Activated T-helper 17 cell treated with anti-CD3 and anti-CD28 coated beads, Interleukin-2, amount 50 U/mL, for 72 hours (primary cell): ENCODE measurements at regions not wholly inside any gene's neighbourhood (a gene's known extent, or its start where the extent isn't known, plus 50 kb on each side); places are given as distances from the start of the nearest gene placed in this dataset.

Source experiments
- ATAC-seq: fragments of 150-1000 bp; cut with Tn5 transposase; replicated peaks from 2 replicates; pipeline ENCODE4 v1.10.0; 2021; ENCODE audit warnings: mild to moderate bottlenecking, moderate library complexity
- H3K27ac Mint-ChIP-seq: one replicate; pipeline ENCODE4 v1.8.0; 2022; ENCODE audit warnings: mixed read lengths
- H3K27me3 Mint-ChIP-seq: one replicate; pipeline ENCODE4 v1.8.0; 2022; ENCODE audit warnings: mixed read lengths
- H3K36me3 Mint-ChIP-seq: one replicate; pipeline ENCODE4 v1.8.0; 2022; ENCODE audit warnings: low read depth, mild to moderate bottlenecking, mixed read lengths
- H3K4me1 Mint-ChIP-seq: one replicate; pipeline ENCODE4 v1.8.0; 2022; ENCODE audit warnings: mixed read lengths
- H3K4me3 Mint-ChIP-seq: one replicate; pipeline ENCODE4 v1.8.0; 2022; ENCODE audit warnings: mild to moderate bottlenecking, mixed read lengths
- H3K9me3 Mint-ChIP-seq: one replicate; pipeline ENCODE4 v1.8.0; 2022; ENCODE audit warnings: mixed read lengths

DNA sequence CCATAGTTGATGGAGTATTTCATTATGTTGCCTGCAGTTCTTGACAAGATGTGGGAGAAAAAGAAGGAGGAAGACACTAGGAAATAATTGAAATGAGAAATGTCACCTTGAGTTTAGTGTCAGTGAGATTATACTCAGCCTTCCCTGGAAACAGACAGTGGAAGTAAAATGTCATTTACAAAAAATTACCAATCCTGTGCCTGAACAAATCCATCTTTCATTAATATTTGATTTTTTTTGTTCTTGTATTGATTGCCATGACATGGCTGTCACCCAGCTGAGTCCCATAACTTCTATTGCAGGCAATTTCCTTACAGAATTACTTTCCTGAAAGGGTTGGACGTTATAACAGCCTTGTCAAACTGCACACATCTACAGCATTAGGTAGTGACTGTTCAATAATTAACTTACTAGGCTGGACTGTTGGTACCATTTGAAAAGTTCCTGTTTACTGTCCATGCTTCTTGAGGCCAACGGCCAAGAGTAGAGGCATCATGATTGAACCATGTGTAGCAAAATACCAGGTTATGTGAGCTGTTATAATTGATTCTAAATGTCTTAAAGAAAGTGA, 572.2 kb upstream of the LMCD1 start:
- Mint-ChIP-seq H3K36me3 (no peaks in the 10 kb centered on the region), H3K27me3 (no peaks in the 10 kb centered on the region), H3K9me3 (no peaks in the 10 kb centered on the region), H3K27ac (no peak overlapping the region), H3K4me3 (no peak overlapping the region), H3K4me1 (no peaks in the 10 kb centered on the region)
- no peak for ATAC-seq

DNA sequence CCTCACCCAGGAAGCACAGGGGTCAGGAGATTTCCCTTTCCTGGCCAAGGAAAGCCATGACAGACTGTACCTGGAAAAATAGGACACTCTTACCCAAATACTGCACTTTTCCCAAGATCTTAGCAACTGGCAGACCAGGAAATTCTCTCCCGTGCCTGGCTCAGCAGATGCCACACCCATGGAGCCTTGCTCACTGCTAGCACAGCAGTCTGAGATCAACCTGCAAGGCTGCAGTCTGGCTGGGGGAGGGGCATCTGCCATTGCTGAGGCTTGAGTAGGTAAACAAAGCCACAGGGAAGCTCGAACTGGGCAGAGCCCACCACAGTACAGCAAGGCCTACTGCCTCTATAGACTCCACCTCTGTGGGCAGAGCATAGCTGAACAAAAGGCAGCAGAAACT, 567.3 kb upstream of the LMCD1 start:
- Mint-ChIP-seq H3K9me3 (peaks cover 8% of the 10 kb centered on the region), H3K27me3 (no peaks in the 10 kb centered on the region), H3K27ac (no peak overlapping the region), H3K4me1 (no peaks in the 10 kb centered on the region), H3K36me3 (no peaks in the 10 kb centered on the region), H3K4me3 (no peak overlapping the region)
- ATAC-seq = no peak

DNA sequence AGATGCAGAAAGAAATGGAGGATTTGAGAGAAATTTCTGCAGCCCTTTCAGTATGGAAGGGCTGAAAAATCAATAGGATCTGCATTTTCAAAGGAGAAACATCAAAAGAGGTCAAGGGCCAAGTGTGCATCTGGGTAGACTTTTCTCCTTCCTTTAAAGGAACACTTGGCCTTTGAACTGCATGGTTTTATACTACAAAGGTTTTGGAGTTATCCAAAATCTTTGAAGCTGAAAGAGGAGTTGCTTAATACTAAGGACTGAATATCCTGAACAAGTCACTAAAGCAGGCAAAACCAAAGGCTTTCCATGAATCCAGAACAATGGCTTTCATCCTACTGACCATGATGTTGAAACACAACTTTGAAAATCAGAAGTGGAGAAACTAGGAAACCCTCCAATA, 553.7 kb upstream of the LMCD1 start:
- ATAC-seq = no peak
- Mint-ChIP-seq H3K4me1 (no peaks in the 10 kb centered on the region), H3K9me3 (peaks cover 7% of the 10 kb centered on the region), H3K4me3 (no peak overlapping the region), H3K27me3 (no peaks in the 10 kb centered on the region), H3K27ac (no peak overlapping the region), H3K36me3 (no peaks in the 10 kb centered on the region)

DNA sequence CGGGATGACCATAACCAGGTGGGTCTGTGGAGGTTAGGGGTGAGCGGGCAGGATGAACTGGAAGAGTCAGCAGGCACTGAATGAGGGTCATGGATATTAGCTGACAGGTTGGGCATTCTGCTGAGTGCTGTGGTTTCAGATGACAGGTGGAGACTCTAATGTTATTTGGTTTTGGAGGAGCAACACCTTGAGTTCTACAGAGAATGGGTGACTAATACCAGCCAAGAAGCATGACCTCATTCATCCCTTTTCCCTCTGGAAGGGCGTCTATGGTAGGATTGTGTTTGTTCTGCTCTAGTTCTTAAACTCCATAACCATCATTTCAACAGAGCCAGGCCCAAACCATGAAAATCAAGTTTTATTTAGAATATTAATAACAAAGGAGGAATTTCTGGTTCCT, 550.7 kb upstream of the LMCD1 start:
- Mint-ChIP-seq H3K36me3 (no peaks in the 10 kb centered on the region), H3K4me1 (no peaks in the 10 kb centered on the region), H3K27ac (no peak overlapping the region), H3K27me3 (no peaks in the 10 kb centered on the region), H3K4me3 (no peak overlapping the region), H3K9me3 (peaks cover 3% of the 10 kb centered on the region)
- no peak for ATAC-seq

DNA sequence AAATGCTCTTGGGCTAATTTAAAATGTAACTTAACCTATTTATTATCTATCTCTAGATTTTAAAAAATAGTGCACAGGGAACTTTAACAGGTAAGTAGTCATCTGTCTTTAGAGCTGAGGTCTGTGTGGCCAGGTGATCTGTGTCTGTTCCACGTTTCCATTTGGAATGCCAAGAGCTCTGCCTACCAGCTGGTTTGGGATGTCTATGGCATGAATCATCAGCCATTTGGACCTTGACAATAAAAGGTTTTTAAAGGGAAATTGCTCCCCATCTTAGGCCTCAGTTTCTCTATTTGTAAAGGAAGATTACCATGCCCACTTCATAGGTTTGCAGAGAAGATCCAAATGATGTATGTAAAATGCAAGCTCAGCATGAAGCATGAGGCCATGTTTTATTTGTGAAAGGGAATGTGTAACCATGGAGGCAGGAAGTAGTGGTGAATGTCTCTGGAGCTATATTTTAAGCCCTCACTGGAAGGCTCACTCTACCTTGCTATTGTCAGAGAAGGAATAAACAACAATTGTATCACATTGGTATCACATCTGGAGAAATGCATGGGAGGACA, 548.1 kb upstream of the LMCD1 start:
- Mint-ChIP-seq H3K27me3 (no peaks in the 10 kb centered on the region), H3K4me1 (no peaks in the 10 kb centered on the region), H3K36me3 (no peaks in the 10 kb centered on the region), H3K27ac (no peak overlapping the region), H3K4me3 (no peak overlapping the region), H3K9me3 (no peaks in the 10 kb centered on the region)
- ATAC-seq = no peak

DNA sequence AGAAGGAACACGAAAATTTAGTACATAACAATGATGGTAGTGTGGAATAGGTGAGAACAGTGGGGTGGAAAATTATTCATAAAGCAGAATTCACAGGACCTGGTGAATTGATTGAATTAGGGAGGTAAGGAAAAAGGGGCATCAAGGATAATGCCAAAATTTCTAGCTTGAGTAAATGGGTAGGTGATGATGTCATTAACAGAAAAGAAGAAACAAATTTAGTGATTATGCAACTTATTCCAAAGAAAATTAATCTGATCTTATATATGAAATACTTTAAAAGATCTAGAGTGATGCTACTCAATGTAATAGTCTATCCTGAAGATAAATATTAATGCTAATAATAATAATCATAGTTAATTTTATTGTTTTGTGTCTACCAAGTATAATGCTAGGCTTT, 544.6 kb upstream of the LMCD1 start:
- Mint-ChIP-seq H3K27ac (no peak overlapping the region), H3K27me3 (peaks cover 5% of the 10 kb centered on the region), H3K36me3 (no peaks in the 10 kb centered on the region), H3K9me3 (peaks cover 6% of the 10 kb centered on the region), H3K4me3 (no peak overlapping the region), H3K4me1 (no peaks in the 10 kb centered on the region)
- no peak for ATAC-seq

DNA sequence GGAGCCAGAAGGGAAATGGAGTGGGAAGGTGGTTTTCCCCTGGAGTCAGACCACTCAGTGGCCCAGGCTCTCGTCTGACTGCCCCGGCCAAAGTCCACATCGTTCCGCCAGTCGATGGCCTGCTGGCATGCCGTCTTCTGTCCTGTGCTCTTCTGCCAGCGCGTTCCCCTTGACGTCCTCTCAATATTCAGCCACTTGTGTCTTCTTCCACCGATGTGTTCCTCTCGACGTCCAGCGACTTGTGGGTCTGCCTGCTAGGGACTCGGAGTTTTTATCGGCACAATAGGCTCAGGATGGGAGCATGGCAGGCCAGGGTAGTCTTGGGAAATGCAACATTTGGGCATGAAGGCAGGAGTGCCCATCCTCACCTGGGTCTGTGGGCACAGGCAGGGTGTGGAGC, 542.5 kb upstream of the LMCD1 start:
- no peak overlapping the region for H3K27ac Mint-ChIP-seq
- no peaks in the 10 kb centered on the region for H3K36me3 Mint-ChIP-seq
- no peak for ATAC-seq
- peaks cover 5% of the 10 kb centered on the region for H3K27me3 Mint-ChIP-seq
- peaks cover 6% of the 10 kb centered on the region for H3K9me3 Mint-ChIP-seq
- no peak overlapping the region for H3K4me3 Mint-ChIP-seq
- H3K4me1 Mint-ChIP-seq = no peaks in the 10 kb centered on the region

DNA sequence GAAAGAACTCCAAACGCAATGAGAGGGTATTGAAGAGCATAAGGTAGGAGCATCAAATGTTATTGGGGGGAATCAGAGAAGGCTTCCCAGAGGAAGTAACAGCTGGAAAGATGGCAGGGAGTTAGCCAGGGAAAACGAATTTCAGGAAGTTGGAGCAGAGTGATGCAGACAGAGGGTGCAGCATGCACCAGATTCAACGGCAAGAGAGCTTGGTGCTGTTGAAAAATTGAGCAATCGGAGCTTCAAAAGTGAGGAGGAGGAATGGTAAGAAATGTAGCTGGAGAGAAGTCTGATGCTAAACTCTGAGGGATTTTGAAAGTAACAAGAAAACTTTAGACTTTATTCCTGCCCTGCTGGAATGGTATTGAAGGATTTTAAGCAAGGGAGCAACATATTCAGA, 541.0 kb upstream of the LMCD1 start:
- no peaks in the 10 kb centered on the region for H3K36me3 Mint-ChIP-seq
- no peak overlapping the region for H3K4me3 Mint-ChIP-seq
- H3K27ac Mint-ChIP-seq = no peak overlapping the region
- no peak for ATAC-seq
- peaks cover 6% of the 10 kb centered on the region for H3K9me3 Mint-ChIP-seq
- no peaks in the 10 kb centered on the region for H3K4me1 Mint-ChIP-seq
- peaks cover 5% of the 10 kb centered on the region for H3K27me3 Mint-ChIP-seq

DNA sequence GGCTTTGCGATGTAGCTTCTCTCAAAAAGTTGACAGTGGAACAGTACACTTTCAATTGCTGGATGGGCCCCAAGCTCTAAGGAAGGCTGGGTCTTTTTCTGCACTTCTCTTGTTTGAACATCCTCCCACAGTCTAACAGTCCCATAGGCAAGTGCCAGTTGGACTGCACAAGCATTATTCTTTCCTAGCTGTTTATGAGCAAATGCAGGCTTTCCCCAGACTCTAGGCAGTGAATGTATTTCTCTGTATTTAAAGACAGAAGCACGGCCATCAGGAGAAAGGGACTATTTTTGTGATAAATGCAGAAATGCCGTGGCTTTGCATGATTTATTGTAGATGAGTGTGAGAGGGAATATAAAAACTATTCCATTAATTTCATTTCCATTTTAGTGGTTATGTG, 539.3 kb upstream of the LMCD1 start:
- ATAC-seq = no peak
- Mint-ChIP-seq H3K27ac (no peak overlapping the region), H3K4me1 (no peaks in the 10 kb centered on the region), H3K36me3 (no peaks in the 10 kb centered on the region), H3K9me3 (peaks cover 6% of the 10 kb centered on the region), H3K4me3 (no peak overlapping the region), H3K27me3 (peaks cover 5% of the 10 kb centered on the region)

DNA sequence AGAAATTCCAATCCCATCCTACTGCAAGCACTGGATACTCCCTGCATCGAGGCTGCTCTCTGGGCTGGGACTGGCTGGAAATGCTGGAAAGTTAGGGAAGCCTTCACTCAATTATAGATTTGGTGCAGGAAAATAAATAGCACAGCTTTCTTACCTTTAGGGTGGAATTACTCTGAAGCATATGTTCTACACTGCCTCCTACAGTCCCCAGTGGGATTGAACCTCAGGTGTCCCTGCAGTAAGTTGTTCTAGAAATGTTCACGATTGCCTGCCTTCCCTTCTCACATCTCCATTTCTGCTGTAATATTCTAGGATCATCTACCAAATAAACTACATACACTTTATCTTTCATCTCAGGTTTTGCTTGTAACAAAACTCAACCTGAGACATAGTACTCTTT, 536.7 kb upstream of the LMCD1 start:
- no peaks in the 10 kb centered on the region for H3K4me1 Mint-ChIP-seq
- no peaks in the 10 kb centered on the region for H3K36me3 Mint-ChIP-seq
- H3K27me3 Mint-ChIP-seq = peaks cover 5% of the 10 kb centered on the region
- H3K27ac Mint-ChIP-seq = no peak overlapping the region
- H3K4me3 Mint-ChIP-seq = no peak overlapping the region
- no peak for ATAC-seq
- peaks cover 6% of the 10 kb centered on the region for H3K9me3 Mint-ChIP-seq

DNA sequence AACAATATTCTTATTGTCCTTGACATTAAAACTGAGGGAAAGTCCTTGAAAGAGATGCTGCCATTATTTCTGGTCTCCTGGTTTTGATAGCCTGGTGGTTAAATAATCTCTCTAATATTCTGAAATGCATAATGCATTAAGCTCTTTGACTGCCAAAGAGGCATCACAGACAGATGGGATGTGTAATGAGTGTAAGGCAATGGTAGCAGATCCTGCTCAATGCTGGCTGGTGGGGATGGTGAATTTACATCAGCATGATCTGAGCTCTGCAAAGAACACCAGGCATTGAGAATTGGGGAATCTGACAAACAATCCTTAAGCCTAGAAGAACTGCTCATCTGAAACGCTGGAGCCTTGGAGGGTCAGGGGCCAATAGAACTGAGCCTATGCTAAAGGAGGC, 528.6 kb upstream of the LMCD1 start:
- Mint-ChIP-seq H3K9me3 (no peaks in the 10 kb centered on the region), H3K27ac (no peak overlapping the region), H3K36me3 (no peaks in the 10 kb centered on the region), H3K27me3 (no peaks in the 10 kb centered on the region), H3K4me1 (no peaks in the 10 kb centered on the region), H3K4me3 (no peak overlapping the region)
- ATAC-seq = no peak

DNA sequence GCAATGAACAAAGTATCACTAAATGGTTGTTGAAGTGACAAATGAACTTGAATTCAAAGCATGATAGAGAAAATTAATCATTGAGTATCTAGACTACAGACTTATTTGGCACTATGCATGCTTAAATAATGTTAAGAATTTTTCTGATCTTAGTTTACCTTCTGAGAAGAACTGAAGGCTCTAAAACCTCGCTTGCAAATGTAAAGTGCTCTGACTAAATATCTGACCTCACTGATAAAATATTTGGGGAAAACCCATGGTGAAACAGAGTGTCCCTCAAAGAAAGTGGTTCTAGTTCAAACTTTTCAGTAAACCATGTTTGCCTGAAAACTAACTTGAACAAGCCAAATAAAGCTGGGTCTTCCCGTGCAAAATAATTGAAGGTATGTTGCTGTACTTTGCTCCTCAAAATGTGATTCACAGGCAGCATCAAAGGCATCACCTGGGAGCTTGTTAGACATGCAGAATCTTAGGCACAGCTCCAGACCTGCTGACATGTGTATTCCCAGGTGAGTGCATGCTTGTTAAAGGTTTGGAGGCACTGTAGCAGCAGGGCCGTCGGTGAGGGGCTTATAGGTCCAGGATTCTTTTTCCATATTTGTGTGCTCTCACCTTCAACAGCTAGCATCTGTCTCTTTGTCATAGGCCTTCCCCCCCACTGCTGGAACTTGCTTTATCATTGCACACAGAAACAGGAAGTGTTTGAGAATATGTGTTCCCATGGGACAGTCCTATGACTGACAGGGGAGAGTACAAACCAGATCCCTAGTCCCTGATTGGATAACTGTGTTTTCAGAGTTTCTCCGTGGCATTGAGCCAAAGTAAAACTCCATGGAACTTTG, 524.2 kb upstream of the LMCD1 start:
- Mint-ChIP-seq H3K27me3 (no peaks in the 10 kb centered on the region), H3K4me3 (no peak overlapping the region), H3K4me1 (no peaks in the 10 kb centered on the region), H3K9me3 (no peaks in the 10 kb centered on the region), H3K27ac (no peak overlapping the region), H3K36me3 (no peaks in the 10 kb centered on the region)
- ATAC-seq = no peak

DNA sequence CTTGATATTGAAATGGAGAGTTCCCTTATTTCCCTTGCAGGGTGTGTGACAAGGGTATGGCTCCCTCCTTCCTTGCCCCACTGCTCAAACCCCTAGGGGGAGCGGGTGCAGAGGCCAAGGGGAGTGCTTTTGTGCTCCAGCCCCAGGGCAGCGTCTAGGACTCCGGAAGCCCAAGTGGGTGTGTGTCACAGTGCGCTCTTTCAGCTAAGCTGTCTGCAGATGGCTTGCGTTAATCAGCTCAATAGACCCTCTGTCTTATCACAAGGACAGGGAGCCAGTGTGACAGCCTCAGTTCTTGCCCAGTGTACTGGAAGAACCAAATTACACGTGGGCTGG, 523.6 kb upstream of the LMCD1 start:
- H3K36me3 Mint-ChIP-seq = no peaks in the 10 kb centered on the region
- no peak overlapping the region for H3K27ac Mint-ChIP-seq
- no peak overlapping the region for H3K4me3 Mint-ChIP-seq
- H3K9me3 Mint-ChIP-seq = no peaks in the 10 kb centered on the region
- no peaks in the 10 kb centered on the region for H3K4me1 Mint-ChIP-seq
- ATAC-seq = no peak
- H3K27me3 Mint-ChIP-seq = no peaks in the 10 kb centered on the region

DNA sequence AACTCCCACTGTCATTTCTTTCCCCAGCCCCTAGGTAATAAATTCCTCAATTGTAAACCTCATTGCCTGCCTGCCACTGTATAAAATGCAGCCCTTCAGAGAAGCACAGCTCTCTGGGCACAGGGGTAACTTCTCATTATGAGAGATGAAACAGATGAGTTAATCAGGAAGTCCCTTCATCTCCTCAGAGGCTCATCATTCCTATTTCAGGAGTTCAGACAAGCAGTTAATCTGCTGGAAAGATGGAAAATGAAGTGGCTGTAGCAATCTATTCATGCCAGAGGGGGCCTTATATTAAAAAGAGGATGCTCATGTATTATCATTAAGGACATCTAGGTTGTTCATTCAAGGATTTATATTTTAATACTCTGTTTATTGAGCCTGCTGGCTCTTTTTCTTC, 519.5 kb upstream of the LMCD1 start:
- Mint-ChIP-seq H3K27me3 (no peaks in the 10 kb centered on the region), H3K36me3 (no peaks in the 10 kb centered on the region), H3K9me3 (no peaks in the 10 kb centered on the region), H3K4me3 (no peak overlapping the region), H3K27ac (no peak overlapping the region), H3K4me1 (no peaks in the 10 kb centered on the region)
- no peak for ATAC-seq

DNA sequence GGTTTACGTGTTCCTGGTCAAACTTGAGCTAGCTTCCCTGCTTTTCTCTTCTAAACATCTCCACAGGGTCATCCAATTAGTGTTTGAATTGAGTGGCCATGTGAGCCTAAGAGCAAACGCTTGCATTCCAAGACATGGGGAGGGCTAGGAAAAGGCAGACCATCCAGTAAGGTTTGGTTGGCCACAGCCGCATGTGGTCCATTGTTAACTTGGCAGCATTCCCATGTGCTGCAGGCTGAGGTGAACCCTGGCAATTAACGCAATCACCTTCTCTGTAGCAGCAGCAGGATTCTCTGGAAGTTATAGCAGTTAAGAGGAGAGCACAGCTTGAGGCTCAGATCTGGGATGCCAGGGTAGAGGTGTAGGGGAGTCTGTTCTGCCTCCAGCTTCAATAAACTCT, 502.2 kb upstream of the LMCD1 start:
- no peak for ATAC-seq
- Mint-ChIP-seq H3K36me3 (no peaks in the 10 kb centered on the region), H3K27ac (no peak overlapping the region), H3K4me3 (no peak overlapping the region), H3K4me1 (no peaks in the 10 kb centered on the region), H3K9me3 (peaks cover 4% of the 10 kb centered on the region), H3K27me3 (peaks cover 9% of the 10 kb centered on the region)
